Adrenal gland (tissue), 9 donors: ENCODE measurements at regions not wholly inside any gene's neighbourhood (a gene's known extent, or its start where the extent isn't known, plus 50 kb on each side); places are given as distances from the start of the nearest gene placed in this dataset.

Experiments
- DNase-seq, 7 donors: peaks; one replicate each; pipeline ENCODE4 v3.0.0-alpha.2; 2019 to 2020
- H3K27ac ChIP-seq, 5 donors: fragments of 200-600 bp; sonication (generic) in 4 of 5; 1 replicate in 3 of 5; 2 replicates in 2 of 5; pipeline versions ENCODE4 v1.5.1 to v1.8.0; 2016 to 2020; ENCODE audit warnings: mild to moderate bottlenecking in 1 of 5
- H3K27me3 ChIP-seq: fragments of 200-600 bp; 2 replicates; pipeline ENCODE4 v1.8.0; 2021
- H3K36me3 ChIP-seq, 2 donors: fragments of 200-600 bp; replicated peaks in 1 of 2; 1 replicate in 1 of 2; 2 replicates in 1 of 2; pipeline versions ENCODE4 v1.5.1 to v1.8.0; 2018 to 2022
- H3K4me1 ChIP-seq, 2 donors: fragments of 200-600 bp; replicated peaks in 1 of 2; 1 replicate in 1 of 2; 2 replicates in 1 of 2; pipeline versions ENCODE4 v1.5.1 to v1.8.0; 2018 to 2021
- H3K4me3 ChIP-seq, 4 donors: fragments of 200-600 bp; sonication (generic) in 3 of 4; one replicate each; pipeline ENCODE4 v1.5.1; 2016 to 2018
- H3K9me3 ChIP-seq, 3 donors: fragments of 200-600 bp; sonication (generic) in 1 of 3; replicated peaks in 1 of 3; 1 replicate in 2 of 3; 2 replicates in 1 of 3; pipeline versions ENCODE4 v1.5.1 to v1.8.0; 2016 to 2021
- POLR2A ChIP-seq, 2 donors: fragments of 450-650 bp; IDR thresholded peaks; one replicate each; pipeline ENCODE4 v1.6.1; 2017; ENCODE audit warnings: antibody characterized with exemption in 2 of 2, mild to moderate bottlenecking in 2 of 2, moderate library complexity in 1 of 2
- WGBS, 4 donors: extraction: QIAGEN DNeasy Blood & Tissue Kit in 2 of 4; methylation state at CpG; one replicate each; pipeline versions ENCODE4 v1.1.5 to v1.1.7; 2013 to 2017; 5-methylcytosine and 5-hydroxymethylcytosine counted together
- intact Hi-C, 2 donors: fragments of 100-400 bp; cut with DNase I; formaldehyde crosslinking; loops; one replicate each; pipeline versions ENCODE4 v1.14.1 to v1.15.0; 2022 to 2023
- TF ChIP-seq, protein P1 (sequence below), 6 experiments: fragments of 450-650 bp in 4 of 6; fragments of 200-600 bp in 2 of 6; sonication (generic) in 1 of 6; IDR thresholded peaks; 1 replicate in 5 of 6; 2 replicates in 1 of 6; pipeline versions ENCODE4 v1.5.1 to v1.8.0; 2016 to 2021; ENCODE audit warnings: antibody characterized with exemption in 6 of 6, mild to moderate bottlenecking in 2 of 6, moderate library complexity in 1 of 6
- donor health status: healthy with polysubstance abuse.
- donor health status: Bipolar disorder and iron deficiency.
- donor health status: DM: yes; HTN: yes; CAD: no.
- donor health status: DM: no; HTN: no; CAD: no.
- donor health status: DM: no; HTN: no; CAD: no.

DNA sequence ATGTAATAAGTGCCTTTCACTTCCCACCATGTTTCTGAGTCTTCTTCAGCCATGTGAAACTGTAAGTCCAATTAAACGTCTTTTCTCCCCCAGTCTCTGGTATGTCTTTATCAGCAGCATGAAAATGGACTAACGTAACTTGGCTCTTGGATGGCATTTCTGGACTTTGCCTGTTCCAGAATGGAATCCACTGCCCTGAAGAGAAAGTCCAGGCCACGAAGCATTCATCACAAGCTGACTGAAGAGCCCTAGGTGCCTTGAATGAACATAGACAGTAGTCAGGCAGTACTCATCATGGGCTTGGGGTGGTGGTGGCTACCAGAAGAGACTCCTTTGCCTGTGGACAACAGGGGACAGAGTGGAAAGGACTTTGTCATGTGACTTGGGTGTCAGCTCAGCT, 1505.0 kb downstream of the SI start:
- TF ChIP-seq, protein P1, sequence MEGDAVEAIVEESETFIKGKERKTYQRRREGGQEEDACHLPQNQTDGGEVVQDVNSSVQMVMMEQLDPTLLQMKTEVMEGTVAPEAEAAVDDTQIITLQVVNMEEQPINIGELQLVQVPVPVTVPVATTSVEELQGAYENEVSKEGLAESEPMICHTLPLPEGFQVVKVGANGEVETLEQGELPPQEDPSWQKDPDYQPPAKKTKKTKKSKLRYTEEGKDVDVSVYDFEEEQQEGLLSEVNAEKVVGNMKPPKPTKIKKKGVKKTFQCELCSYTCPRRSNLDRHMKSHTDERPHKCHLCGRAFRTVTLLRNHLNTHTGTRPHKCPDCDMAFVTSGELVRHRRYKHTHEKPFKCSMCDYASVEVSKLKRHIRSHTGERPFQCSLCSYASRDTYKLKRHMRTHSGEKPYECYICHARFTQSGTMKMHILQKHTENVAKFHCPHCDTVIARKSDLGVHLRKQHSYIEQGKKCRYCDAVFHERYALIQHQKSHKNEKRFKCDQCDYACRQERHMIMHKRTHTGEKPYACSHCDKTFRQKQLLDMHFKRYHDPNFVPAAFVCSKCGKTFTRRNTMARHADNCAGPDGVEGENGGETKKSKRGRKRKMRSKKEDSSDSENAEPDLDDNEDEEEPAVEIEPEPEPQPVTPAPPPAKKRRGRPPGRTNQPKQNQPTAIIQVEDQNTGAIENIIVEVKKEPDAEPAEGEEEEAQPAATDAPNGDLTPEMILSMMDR (IDR thresholded peaks at IDR 0.05) = no peak
- no peak for TF ChIP-seq POLR2A (IDR thresholded peaks at IDR 0.05)
- H3K9me3 ChIP-seq = no peaks in the 10 kb centered on the region
- 59 to 81% (median 73%) methylated on average over 3 of the region's 3 CpGs for WGBS, 4 donors
- no peaks in the 10 kb centered on the region for H3K27me3 ChIP-seq
- no peak overlapping the region for H3K27ac ChIP-seq
- no peak overlapping the region for H3K4me3 ChIP-seq
- no peaks in the 10 kb centered on the region for H3K36me3 ChIP-seq
- no peak for DNase-seq
- intact Hi-C loops = no loop called here
- H3K4me1 ChIP-seq = no peaks in the 10 kb centered on the region

DNA sequence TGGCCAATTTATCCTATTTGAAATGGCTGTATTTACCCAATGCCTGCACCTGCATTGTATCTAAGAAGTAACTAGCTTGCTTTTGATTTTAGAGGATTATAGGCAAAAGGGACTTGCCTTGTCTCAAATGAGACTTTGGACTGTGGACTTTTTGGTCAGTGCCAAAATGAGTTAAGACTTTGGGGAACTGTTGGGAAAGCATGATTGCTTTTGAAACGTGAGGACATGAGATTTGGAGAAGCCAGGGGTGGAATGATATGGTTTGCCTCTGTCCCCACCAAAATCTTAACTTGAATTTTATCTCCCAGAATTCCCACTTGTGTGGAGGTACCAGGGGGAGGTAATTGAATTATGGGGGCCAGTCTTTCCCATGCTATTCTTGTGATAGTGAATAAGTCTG, 1505.4 kb downstream of the SI start:
- TF ChIP-seq, protein P1 (IDR thresholded peaks at IDR 0.05) = no peak
- TF ChIP-seq POLR2A (IDR thresholded peaks at IDR 0.05) = no peak
- Histone ChIP-seq H3K9me3 (no peaks in the 10 kb centered on the region), H3K27me3 (no peaks in the 10 kb centered on the region), H3K36me3 (no peaks in the 10 kb centered on the region), H3K4me1 (no peaks in the 10 kb centered on the region), H3K27ac (no peak overlapping the region), H3K4me3 (no peak overlapping the region)
- WGBS, 4 donors = 27 to 63% (median 45%) methylated on average over 1 of the region's 1 CpG
- no peak for DNase-seq
- intact Hi-C loops = no loop called here

- Histone ChIP-seq H3K27me3 (no peaks in the 10 kb centered on the region), H3K36me3 (no peaks in the 10 kb centered on the region), H3K9me3 (no peaks in the 10 kb centered on the region), H3K27ac (no peak overlapping the region), H3K4me3 (no peak overlapping the region), H3K4me1 (no peaks in the 10 kb centered on the region)
- intact Hi-C loops = no loop called here
- 17 to 28% (median 20%) methylated on average over 1 of the region's 1 CpG for WGBS, 4 donors
- DNase-seq = no peak
- TF ChIP-seq, protein P1 (IDR thresholded peaks at IDR 0.05) = no peak
- TF ChIP-seq POLR2A (IDR thresholded peaks at IDR 0.05) = no peak
These were observed 1514.8 kb downstream of the SI start for GRCh38 chr3:163563485-163563884.

DNA sequence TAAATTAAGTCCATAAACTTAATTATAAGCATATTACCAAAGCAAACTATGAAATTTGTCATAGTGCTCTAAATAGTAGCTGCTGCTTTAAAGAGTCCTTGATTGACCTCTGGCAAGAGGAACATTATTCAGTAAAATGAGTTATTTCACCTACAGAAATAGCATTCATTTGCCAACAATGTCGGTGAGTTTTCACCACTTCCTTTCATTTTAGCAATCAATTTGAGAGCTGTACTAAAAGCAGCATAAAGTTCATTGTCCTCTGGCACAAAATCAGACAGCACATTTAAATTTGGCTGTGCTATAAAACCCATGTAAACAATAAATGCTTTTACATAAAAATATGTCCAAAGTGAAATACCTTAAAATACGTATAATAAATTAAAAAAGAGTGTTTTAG, 1515.7 kb downstream of the SI start:
- Histone ChIP-seq H3K27me3 (no peaks in the 10 kb centered on the region), H3K9me3 (no peaks in the 10 kb centered on the region), H3K4me3 (no peak overlapping the region), H3K4me1 (no peaks in the 10 kb centered on the region), H3K36me3 (no peaks in the 10 kb centered on the region), H3K27ac (no peak overlapping the region)
- TF ChIP-seq, protein P1 (IDR thresholded peaks at IDR 0.05) = no peak
- no peak for TF ChIP-seq POLR2A (IDR thresholded peaks at IDR 0.05)
- no peak for DNase-seq
- 33 to 38% (median 36%) methylated on average over 2 of the region's 2 CpGs for WGBS, 4 donors
- intact Hi-C loops = no loop called here
